HG02884 (cell line): ENCODE measurements at regions not wholly inside any gene's neighbourhood (a gene's known extent, or its start where the extent isn't known, plus 50 kb on each side); places are given as distances from the start of the nearest gene placed in this dataset.
"Not testable (repeated sequence)": the region's sequence is repeated elsewhere in the genome, so short reads cannot be mapped to it uniquely, and the experiment has no call there.

Experiments
- ATAC-seq: cut with Tn5 transposase; IDR thresholded peaks from one replicate; pipeline ENCODE4 v1.9.1; 2021; ENCODE audit warnings: mild to moderate bottlenecking, moderate library complexity; ENCODE audit not compliant: unreplicated experiment

DNA sequence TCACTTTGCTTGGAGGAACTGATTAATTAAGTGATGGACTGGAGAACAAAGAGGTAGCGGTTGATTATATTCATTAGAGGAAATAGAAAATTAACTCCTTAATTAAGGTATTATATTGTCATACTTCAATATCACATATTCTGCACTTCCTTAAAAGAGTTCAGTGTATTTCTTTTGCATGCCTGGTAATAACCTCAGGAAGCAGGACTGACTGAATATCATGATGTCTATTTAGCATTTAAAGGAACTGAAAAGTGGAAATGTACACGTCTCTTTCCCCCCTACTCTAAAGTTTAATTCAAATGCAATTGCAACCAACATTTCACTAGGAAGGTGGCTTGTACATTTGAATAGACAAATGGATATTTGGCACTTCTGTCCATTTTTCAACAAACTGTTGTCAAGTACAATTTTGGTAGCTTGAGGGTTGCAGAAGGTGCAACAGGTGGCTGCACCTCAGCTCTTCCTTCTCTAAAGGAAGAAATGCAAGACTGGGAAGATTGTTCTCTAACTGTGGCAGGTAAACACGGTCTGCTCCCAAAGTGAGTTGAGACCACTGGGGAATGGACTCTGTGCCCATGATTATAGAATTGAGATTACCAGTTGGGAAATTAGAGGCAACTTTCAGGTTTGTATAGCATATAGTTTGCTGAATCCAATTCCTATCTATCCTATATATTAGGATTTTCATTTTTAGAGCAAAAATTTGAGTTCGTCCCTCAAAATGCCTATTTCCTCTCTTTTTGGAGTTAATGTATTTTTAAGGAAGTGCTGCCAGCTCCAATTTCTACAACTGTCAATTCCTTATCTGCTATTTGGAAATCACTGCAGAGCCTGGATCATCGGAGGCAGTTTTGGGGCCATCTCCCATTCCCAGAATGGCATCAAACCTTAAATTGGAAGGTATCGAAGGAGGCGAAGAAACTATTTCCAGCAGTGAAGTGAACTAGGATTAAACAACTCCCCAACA is 98.9 kb upstream of the TAF11L2 start:
- no peak for ATAC-seq

DNA sequence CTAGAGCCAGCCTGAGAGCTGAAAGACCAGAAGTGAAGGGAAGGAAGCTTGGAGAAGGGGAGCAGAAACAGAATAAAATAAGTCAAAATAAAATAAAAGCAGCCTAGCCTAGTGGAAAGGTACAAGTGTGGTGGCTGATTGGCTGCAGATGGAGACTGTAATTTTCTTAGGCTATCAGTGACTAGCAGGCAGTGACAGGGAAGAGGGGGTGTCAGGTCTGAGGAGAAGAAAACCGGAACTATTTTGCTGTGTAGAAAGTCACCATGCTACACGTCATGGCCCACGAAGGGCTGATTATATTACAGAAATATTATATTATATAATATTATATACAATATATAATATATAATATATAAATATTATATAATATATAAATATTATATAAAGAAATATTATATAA is 98.1 kb upstream of the TAF11L2 start:
- ATAC-seq = no peak

DNA sequence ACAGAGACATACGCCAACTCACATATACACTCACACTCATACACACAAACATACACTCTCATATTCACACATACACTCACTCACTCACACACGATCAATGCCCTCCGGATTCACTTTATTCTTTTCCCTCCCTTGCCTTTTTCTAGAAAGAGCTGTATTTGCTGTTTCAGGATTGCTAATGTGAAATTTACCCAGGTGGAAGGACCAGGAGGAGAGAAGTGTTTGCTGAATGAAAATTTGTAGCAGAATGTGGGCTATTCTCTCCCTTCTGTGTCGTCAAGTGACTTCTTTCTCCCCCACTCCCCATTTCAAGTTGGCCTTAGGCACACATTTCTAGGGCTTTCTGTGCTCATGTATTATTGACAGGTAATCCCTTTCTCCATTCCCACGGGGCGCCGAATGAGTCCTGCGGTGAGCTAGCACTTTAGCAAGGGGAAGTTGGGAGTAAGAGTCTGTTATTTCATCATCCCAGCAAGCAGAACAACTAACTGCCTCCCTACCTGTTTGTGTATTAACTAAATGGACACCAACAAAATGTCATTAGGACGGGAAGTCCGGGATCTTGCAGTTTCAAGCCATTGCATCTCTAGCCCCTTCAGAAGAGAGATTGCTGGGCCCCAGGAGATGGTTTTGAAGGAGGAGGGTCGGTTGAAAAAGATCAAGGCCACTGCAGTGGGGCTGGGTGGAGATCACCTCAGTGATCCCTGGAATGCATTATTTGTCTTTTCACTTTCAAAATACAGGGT is 97.1 kb upstream of the TAF11L2 start:
- ATAC-seq = no peak

DNA sequence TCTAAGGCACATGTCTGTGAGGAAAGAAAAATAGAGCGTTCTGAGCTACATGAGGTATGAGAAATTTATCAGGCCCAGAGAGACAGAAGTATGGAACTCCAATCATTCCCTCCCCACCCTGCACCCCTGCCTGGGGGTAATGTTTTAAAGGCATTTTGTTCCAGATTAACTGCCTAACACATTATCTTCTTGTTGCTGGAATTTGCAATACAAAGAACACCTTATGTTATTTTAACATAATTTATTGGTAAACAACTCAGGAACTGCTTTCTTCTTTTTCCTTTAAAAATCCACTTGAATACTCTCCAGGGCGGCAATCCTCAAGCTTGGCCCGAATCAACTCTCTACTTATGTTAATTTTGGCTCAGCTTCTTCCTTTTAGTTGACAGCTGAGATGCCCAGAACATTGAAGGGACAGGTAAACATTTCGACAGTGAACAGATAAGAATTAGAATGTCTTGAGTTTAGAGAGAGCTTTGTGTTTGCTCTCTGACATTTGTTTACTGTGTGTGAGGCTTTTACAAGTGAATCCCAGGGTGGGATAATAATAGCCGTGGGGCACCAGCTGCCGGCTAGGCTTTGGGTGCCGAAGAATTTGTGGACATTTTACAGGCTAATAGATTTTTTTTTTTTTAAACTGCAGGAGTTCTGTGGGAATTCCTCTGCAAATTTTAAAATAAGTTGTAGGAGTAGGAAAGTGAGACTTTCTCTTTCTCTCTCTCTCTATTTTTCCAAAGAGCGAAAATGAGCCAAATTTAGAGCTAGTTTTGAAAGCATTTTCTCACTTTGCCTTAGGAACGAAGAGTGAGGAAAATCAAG is 96.4 kb upstream of the TAF11L2 start:
- ATAC-seq = no peak

DNA sequence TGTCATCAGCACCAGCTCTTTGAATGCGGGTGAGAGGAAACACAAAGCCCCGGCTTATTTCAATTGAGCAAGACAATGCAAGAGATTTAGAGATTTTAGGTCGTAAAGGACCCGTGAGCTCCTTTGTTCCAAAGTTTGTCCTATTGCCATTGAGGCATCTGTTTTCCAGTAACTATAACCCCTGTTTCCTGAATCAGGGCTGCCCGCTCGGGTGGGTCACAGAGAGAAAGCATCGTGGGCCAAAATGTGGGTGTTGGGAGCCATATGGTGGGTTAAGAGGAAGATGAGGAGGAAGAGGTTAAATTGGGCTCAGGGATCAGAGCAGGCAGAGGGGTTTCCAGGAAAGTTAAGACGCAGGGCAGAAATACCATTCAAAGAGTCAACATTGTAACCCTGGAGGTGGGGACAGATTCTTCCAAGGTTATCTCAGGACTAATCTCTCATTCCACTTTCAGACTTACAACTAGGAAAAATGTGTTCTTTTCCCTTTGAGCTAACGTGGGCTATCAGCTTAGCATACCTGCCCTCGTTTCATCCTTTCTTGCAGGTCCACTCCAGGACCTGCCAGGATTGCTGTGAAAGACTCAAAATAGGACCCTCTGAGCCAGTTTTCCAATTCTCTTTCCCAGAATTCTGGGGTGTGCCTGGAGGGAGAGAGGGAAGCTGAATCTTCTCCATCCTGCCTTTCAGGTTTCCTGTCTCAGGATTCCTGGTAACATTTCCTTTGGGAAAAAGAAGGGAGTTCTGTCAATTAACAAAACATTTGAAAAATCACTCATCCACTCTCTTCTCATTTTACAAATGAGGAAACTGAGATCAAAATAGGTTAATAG is 95.5 kb upstream of the TAF11L2 start:
- no peak for ATAC-seq

DNA sequence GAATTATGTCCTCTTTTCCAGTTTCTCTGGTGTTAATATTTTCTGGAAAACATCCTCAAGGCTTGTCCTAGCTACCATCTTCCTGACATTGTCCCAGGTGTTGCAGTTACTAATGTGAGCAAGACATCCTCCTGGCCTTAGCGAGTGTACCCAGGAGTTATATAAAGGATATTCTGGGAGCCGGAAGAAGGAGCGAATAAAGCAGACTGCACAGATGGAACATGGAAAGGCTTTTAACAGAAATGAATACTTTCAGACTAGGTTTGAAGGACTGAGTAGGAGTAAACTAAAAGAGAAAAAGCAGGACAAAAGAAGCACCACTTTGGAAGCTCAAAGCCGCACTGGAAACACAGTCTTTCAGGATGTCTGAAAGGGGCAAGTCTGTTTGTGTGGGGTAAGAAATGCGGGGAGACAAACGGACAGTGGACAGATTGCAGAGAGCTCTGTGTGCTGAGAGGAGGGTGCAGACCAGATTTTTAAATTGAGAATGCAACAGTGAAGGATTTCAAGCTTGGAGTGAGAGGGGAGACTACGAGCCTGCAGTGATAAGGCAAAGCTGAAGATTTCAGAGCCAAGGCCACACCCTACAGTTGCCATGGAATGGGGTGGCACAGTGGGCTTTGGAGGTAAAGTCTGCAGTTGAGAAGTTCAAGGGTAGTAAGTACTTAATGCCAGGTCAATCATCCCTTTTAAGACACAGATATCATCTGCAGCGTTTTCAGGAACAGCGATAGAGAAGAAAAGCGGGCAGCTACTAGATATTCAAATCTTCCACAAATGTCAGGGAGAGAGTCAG is 94.1 kb upstream of the TAF11L2 start:
- no peak for ATAC-seq

DNA sequence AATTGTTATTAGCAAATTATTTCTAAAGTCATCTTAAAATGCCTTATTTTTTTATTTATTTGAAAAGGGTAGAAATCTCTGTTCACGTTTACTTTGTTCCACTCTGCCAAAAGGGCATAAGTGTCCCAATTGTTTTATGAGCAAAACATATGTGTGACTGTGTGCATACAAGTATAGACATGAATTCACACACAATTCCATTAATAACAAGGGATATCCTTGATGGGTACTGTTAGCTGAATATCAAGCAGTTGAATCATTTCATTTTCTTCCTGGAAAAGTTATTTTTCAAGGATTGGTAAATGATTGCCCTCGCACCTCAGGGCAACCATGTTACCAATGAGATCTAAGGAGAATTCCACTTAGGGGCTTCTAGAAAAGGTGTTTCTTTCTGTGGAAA is 92.1 kb upstream of the TAF11L2 start:
- ATAC-seq = no peak

DNA sequence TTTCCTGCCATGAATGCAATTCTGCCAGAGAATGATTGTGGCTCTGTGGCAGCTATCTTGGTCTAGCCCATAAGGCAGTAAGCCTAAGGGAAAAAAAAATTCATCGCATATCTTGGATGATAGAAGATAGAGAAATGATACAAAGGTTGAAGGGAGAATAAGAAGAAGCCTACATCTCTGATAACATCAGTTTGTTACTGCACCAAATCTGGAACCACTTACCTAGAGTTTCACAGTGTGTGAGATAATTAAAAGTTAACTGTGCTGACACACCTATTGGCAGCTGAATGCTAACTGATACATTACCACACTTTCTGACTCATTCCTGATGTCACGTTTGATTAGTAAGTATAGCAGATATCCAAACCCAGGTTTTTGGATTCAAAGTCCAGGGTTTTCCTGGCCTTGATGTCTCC is 91.6 kb upstream of the TAF11L2 start:
- no peak for ATAC-seq

DNA sequence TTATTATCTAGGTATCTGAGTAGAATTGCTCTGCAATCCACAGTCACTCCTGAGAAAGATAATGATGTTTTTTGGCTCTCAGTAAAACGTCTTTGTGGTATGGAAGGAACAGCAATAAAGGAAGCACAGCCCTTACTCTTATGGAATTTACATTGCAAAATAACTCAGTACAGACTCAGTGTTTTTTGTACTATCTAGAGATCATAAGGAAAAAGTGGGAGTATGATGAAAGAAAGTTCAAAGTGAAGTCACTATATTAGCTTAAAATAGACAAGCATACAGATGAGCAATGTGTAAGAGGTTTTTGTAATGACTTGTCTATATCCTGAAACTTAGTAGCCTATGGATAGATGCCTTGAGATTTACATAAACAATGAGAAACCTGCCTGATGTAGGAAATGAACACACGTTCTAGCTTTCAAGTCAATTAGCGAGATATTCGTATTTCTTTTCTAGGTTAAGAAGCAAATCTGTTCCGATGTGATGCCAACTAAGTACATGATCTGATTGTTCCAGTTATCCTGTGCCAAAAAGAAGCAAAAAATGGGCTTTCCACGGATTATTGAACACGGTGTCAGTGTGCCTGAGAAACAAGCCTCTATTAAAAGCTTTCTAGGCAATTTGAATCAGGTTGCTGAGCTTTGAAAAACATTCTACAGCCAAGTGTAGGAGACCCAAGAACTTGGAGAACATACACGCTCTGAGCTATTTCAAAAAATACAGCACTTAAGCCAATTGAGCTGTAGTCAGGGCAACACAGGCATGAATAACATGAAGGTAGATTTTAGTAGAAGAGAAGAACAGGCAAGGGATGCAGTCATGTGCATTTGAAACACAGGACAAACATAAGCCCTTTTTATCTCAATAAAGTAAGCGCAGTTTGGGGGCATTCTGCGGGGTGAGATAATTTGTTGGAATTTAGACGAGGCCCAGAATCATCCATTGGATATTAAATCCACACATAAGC is 86.3 kb upstream of the TAF11L2 start:
- no peak for ATAC-seq

DNA sequence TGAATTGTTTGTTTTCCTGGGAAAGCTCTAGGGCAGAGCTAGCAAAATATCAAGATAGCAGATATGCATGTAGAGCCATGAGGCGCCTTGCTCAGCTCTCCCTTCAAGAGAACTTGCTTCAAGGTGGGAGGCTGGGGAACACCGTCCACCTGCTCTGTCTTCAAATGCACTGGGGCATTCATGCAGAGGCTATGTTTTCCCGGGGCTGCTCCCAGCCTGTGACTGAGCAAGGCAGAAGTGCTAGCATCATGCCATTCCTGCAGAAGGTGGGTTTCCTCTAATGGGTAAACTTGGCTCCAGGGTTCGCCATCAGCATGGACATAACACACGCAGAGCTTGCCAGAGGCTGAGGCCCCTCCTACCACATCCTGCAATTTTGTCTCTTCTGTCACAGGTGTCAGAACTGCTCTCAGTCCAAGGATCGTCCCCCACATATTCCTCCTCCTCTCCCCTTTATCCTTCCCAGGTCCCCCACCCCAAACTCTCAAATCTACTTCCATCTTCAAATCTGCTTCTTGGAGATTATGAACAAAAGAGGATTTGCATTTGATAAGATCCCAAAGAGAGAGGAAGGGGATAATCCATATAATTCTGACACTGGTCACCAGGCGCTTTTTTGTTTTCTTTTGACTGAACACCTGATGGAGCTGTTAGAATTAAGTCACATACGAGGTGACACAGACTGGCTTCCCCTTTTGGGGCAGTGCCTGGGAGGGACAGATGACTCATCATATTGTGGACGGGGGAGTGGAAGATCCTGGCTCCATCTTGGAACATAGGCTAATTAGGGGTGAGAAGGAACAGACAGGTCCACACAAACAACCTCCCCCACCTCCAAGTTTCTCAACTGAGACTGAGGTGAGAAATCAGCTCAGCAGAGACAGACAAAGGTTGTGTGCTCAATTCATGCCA is 85.0 kb upstream of the TAF11L2 start:
- ATAC-seq = peak; percentile 90

DNA sequence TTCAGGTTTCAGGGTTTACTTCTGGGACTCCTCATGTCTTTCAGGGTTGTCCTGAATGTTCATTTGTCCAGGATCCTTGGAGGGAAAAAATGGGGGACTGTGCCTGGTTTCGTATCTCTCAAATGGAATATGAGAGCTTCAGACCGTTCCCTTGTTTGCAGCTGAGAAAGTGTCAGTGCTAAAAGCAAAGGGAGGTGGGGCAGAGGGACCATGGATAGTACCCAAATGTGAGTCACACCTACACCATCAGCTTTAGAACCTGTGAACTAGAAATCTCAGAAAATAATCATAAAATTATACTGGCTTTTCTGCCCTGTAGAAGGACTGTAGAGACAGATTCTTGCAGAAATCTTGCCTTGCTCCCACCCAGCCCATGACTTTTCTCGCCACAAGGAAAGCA is 84.3 kb upstream of the TAF11L2 start:
- ATAC-seq = no peak

DNA sequence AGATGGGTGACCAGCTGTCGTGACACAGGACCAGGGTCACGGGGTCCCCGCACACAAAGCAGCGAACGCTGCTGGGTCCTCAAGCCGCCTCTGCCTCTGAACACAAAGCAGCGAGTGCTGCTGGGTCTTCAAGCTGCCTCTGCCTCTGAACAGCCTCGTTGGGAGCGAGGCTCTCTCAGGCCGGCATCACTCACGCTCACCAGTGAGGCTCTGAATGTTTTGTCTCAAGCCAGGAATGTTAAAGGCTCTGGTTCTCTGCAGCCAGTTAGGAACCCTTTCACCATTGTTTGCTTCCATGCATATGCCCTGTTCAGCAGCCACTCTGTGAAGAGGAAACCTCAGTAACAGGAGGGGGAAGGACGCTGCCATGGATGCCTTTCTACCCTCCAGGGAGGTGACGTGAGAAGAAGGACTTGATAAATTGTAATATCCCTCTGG is 82.7 kb upstream of the TAF11L2 start:
- ATAC-seq = no peak

DNA sequence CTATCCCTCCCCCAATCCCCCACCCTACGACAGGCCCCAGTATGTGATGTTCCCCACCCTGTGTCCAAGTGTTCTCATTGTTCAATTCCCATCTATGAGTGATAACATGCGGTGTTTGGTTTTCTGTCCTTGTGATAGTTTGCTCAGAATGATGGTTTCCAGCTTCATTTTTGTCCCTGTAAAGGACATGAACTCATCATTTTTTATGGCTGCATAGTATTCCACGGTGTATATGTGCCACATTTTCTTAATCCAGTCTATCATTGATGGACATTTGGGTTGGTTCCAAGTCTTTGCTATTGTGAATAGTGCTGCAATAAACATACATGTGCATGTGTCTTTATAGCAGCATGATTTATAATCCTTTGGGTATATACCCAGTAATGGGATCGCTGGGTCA is 81.7 kb upstream of the TAF11L2 start:
- ATAC-seq = not testable (repeated sequence)

DNA sequence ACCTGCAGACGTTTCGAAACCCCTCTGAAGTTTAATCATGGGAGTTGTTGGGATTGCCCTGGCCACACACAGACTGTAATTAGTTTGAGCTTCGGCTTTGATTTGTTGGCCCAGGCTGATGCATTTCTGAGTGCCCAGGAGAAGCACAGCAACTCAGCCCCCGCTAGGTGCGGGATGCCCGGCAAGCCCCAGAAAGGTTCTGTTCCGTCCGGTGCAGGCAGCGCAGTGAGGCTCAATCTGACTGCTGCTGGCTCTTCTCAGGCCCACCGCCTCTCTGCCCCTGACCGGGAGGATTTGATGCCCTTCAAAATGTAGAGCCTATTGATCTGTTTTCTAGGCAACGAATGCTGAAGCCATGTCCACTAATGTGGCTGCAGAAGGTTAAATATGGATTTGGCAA is 73.4 kb upstream of the TAF11L2 start:
- ATAC-seq = no peak

DNA sequence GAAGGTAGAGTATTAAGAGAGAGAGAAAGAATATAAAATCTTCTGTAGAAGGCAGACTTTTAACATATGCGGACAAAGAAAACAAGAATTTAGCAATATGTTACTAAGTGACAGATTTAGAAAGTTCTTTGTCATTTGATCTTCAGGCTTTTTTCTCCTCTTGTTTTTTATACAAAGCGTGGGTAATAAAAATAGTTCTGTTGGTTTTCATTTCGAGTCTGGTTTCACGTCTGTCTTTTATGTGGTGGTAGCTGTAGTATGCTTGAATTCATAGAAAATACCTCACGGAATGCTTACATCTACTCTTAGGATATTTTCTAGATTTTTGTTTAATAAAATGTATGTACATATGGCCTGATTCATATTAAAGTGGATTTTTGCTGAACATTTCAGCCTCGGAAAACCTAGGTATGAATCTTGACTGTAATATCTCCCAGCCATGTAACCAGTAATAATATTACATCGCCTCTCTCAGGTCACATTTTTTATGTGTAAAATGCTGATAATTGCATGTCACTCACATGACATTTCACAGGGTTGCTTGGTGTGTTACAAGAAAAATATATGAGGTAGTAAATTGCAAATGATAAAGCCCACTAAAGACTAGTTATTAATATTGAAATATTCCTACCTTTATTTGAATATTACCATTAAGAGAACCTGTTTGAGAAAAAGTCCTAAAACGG is 72.5 kb upstream of the TAF11L2 start:
- no peak for ATAC-seq

DNA sequence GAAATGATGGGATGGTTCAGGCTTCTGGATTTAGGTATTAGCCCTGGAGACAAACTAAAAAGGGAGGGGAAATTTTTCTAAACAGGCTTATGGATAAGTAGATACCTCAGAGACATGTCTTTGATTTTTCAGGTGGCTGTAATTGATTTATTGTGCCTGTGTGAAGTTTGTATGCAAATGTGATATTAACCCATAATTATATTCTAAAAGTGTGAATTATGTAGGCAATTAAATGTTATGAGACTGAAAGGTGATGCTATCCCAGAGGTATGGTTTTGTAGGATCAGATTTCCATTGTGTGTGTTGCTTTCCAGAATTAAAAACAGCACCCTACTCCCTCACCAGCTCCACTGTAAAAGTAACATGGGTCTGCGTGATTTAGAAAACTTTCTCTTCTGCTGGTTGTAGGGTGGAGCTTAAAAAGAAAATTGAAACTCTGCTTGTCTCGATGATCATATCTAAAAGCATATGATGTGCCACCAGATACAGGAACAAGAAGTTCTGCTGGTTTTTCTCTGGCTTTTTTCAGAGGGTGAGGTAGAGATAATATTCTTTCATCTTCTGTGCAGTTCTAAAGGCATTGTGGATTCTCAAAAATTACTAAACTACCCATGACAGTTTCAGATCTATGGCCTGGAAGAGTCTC is 71.8 kb upstream of the TAF11L2 start:
- peak; percentile 85 for ATAC-seq
